ENCODE measurements at regions not wholly inside any gene's neighbourhood (a gene's known extent, or its start where the extent isn't known, plus 50 kb on each side); places are given as distances from the start of the nearest gene placed in this dataset.

DNA sequence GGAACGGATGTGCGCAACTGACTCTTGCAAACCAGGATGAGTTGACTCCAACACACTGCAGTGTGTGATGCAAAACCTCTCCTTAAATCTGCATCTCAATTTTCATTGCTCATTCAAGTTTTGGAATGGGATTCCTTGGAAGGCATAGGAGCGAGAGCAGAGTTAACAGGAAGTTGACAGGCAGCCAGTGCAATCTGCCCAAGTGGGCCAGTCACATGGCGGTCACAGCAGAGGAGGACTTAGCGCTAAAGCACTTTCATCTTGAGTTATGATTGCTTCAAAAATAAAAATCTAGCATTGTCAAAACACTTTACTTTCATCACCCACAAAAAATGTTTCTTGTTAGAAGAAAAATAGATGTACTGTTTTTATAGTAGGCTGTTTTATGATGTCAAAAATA lies 439.0 kb downstream of the FBXO15 start:
- H3K4me1 ChIP-seq (ENCODE audit: control insufficient read depth in 3 of 3, insufficient read depth in 3 of 3, low read length in 3 of 3): no peaks in the 10 kb centered on the region
- no peak overlapping the region for H3K9ac ChIP-seq (ENCODE audit: low read depth in 1 of 3, low read length in 3 of 3)
- no peaks in the 10 kb centered on the region for H3K27me3 ChIP-seq (ENCODE audit: control insufficient read depth in 3 of 3, insufficient read depth in 3 of 3, low read length in 3 of 3)
- no peaks in the 10 kb centered on the region for H3K9me3 ChIP-seq (ENCODE audit: control insufficient read depth in 3 of 3, low read length in 3 of 3)
- H3K36me3 ChIP-seq (ENCODE audit: control insufficient read depth in 3 of 3, insufficient read depth in 3 of 3, low read length in 3 of 3): no peaks in the 10 kb centered on the region
- H3K27ac ChIP-seq (ENCODE audit: low read depth, low read length): no peak overlapping the region
- no peak overlapping the region for H3K4me3 ChIP-seq (ENCODE audit: low read length in 3 of 3)

DNA sequence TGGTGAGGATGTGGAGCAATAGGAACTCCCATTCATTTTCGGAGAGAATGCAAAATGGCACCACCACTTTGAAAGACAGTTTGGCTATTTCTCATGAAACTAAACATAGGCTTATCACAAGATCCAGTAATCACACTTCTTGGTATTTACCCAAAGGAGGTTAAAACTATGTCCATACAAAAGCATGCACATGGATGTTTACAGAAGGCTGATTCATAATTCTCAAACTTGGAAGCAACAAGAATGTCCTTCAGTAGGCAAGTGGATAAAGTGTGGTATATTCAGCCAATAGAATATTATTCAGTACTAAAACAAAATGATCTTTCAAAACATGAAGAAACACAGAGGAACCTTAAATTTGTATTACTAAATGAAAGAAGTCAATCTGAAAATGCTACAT lies 440.6 kb downstream of the FBXO15 start:
- no peaks in the 10 kb centered on the region for H3K4me1 ChIP-seq (ENCODE audit: control insufficient read depth in 3 of 3, insufficient read depth in 3 of 3, low read length in 3 of 3)
- no peaks in the 10 kb centered on the region for H3K36me3 ChIP-seq (ENCODE audit: control insufficient read depth in 3 of 3, insufficient read depth in 3 of 3, low read length in 3 of 3)
- H3K9ac ChIP-seq (ENCODE audit: low read depth in 1 of 3, low read length in 3 of 3): no peak overlapping the region
- no peak overlapping the region for H3K27ac ChIP-seq (ENCODE audit: low read depth, low read length)
- H3K9me3 ChIP-seq (ENCODE audit: control insufficient read depth in 3 of 3, low read length in 3 of 3): no peaks in the 10 kb centered on the region
- H3K4me3 ChIP-seq (ENCODE audit: low read length in 3 of 3): no peak overlapping the region
- H3K27me3 ChIP-seq (ENCODE audit: control insufficient read depth in 3 of 3, insufficient read depth in 3 of 3, low read length in 3 of 3): no peaks in the 10 kb centered on the region

DNA sequence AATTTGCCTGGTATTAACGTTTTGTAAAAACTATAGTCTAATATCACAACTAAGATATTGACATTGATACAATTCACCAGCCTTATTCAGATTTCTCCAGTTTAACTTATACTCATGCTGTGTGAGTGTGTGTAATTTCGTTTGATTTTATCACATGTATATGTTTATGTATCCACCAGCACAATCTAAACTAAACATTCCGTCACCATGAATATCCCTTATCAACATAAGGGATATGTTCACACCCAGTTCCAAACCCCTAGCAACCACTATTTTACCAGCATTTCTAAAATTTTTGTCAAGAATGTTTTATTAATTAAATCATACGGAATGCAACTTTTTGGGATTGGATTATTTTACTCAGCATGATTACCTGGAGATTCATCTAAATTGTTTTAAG lies 450.3 kb downstream of the FBXO15 start:
- H3K4me3 ChIP-seq (ENCODE audit: low read length in 3 of 3): no peak overlapping the region
- no peak overlapping the region for H3K9ac ChIP-seq (ENCODE audit: low read depth in 1 of 3, low read length in 3 of 3)
- H3K27me3 ChIP-seq (ENCODE audit: control insufficient read depth in 3 of 3, insufficient read depth in 3 of 3, low read length in 3 of 3): no peaks in the 10 kb centered on the region
- no peaks in the 10 kb centered on the region for H3K9me3 ChIP-seq (ENCODE audit: control insufficient read depth in 3 of 3, low read length in 3 of 3)
- no peaks in the 10 kb centered on the region for H3K36me3 ChIP-seq (ENCODE audit: control insufficient read depth in 3 of 3, insufficient read depth in 3 of 3, low read length in 3 of 3)
- no peaks in the 10 kb centered on the region for H3K4me1 ChIP-seq (ENCODE audit: control insufficient read depth in 3 of 3, insufficient read depth in 3 of 3, low read length in 3 of 3)
- H3K27ac ChIP-seq (ENCODE audit: low read depth, low read length): no peak overlapping the region

DNA sequence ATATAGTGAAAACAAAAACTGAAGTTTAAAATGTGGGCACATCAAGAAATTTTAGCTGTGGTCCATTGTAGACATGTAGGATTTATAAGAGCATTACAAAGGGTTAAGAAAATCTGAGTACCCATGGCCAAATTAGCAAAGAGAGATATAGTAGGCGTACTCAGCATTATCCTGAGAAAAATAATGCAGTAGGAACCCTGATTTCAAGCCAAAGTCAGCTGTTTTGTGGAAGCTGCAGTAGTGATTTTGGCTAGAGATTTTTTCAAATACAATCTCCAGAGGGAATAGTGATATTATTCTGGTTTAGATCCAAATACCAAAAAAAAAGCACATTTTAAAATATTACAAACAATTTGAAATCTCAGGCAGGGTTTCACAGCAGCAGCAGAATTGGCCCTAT lies 450.9 kb downstream of the FBXO15 start:
- peaks cover 0 to under 1% (median 0%) of the 10 kb centered on the region in 3 donors for H3K9me3 ChIP-seq (ENCODE audit: control insufficient read depth in 3 of 3, low read length in 3 of 3)
- no peak overlapping the region for H3K4me3 ChIP-seq (ENCODE audit: low read length in 3 of 3)
- H3K9ac ChIP-seq (ENCODE audit: low read depth in 1 of 3, low read length in 3 of 3): no peak overlapping the region
- H3K27ac ChIP-seq (ENCODE audit: low read depth, low read length): no peak overlapping the region
- H3K36me3 ChIP-seq (ENCODE audit: control insufficient read depth in 3 of 3, insufficient read depth in 3 of 3, low read length in 3 of 3): no peaks in the 10 kb centered on the region
- H3K27me3 ChIP-seq (ENCODE audit: control insufficient read depth in 3 of 3, insufficient read depth in 3 of 3, low read length in 3 of 3): no peaks in the 10 kb centered on the region
- no peaks in the 10 kb centered on the region for H3K4me1 ChIP-seq (ENCODE audit: control insufficient read depth in 3 of 3, insufficient read depth in 3 of 3, low read length in 3 of 3)

DNA sequence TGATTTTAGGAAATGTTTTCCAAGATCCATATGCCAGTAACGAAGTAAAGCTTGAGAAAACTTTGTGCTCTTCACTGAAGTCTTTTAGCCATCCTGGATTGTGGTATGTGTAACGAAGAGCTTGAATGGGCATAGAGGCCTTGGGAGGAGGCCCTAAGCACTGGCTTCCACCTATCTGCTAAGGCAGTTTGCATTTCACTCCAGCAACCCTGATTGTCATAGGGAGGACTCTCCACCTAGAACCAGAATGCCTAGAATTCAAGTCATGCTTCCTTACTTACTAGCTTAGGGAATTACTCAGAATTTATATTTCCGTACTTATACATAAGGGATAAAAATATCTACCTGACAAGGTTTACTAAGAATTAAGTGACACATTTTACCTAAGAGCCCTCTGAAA lies 451.5 kb downstream of the FBXO15 start:
- Histone ChIP-seq H3K4me3 (ENCODE audit: low read length in 3 of 3) (no peak overlapping the region), H3K27me3 (ENCODE audit: control insufficient read depth in 3 of 3, insufficient read depth in 3 of 3, low read length in 3 of 3) (no peaks in the 10 kb centered on the region), H3K27ac (ENCODE audit: low read depth, low read length) (no peak overlapping the region), H3K9me3 (ENCODE audit: control insufficient read depth in 3 of 3, low read length in 3 of 3) (peaks cover 0 to 2% (median 0%) of the 10 kb centered on the region in 3 donors), H3K4me1 (ENCODE audit: control insufficient read depth in 3 of 3, insufficient read depth in 3 of 3, low read length in 3 of 3) (no peaks in the 10 kb centered on the region), H3K36me3 (ENCODE audit: control insufficient read depth in 3 of 3, insufficient read depth in 3 of 3, low read length in 3 of 3) (no peaks in the 10 kb centered on the region), H3K9ac (ENCODE audit: low read depth in 1 of 3, low read length in 3 of 3) (no peak overlapping the region)

- Histone ChIP-seq H3K4me1 (ENCODE audit: control insufficient read depth in 3 of 3, insufficient read depth in 3 of 3, low read length in 3 of 3) (no peaks in the 10 kb centered on the region), H3K4me3 (ENCODE audit: low read length in 3 of 3) (no peak overlapping the region), H3K9ac (ENCODE audit: low read depth in 1 of 3, low read length in 3 of 3) (no peak overlapping the region), H3K27ac (ENCODE audit: low read depth, low read length) (no peak overlapping the region), H3K36me3 (ENCODE audit: control insufficient read depth in 3 of 3, insufficient read depth in 3 of 3, low read length in 3 of 3) (no peaks in the 10 kb centered on the region), H3K9me3 (ENCODE audit: control insufficient read depth in 3 of 3, low read length in 3 of 3) (peaks cover 0 to 2% (median 0%) of the 10 kb centered on the region in 3 donors), H3K27me3 (ENCODE audit: control insufficient read depth in 3 of 3, insufficient read depth in 3 of 3, low read length in 3 of 3) (no peaks in the 10 kb centered on the region)
Measured at GRCh38 chr18:73693091-73693490, 454.5 kb downstream of the FBXO15 start.

GRCh38 chr18:73691624-73692023 lies 456.0 kb downstream of the FBXO15 start:
- Histone ChIP-seq H3K4me3 (ENCODE audit: low read length in 3 of 3) (no peak overlapping the region), H3K27ac (ENCODE audit: low read depth, low read length) (no peak overlapping the region), H3K27me3 (ENCODE audit: control insufficient read depth in 3 of 3, insufficient read depth in 3 of 3, low read length in 3 of 3) (no peaks in the 10 kb centered on the region), H3K4me1 (ENCODE audit: control insufficient read depth in 3 of 3, insufficient read depth in 3 of 3, low read length in 3 of 3) (no peaks in the 10 kb centered on the region), H3K9ac (ENCODE audit: low read depth in 1 of 3, low read length in 3 of 3) (no peak overlapping the region), H3K36me3 (ENCODE audit: control insufficient read depth in 3 of 3, insufficient read depth in 3 of 3, low read length in 3 of 3) (no peaks in the 10 kb centered on the region), H3K9me3 (ENCODE audit: control insufficient read depth in 3 of 3, low read length in 3 of 3) (peaks cover 0 to 2% (median 0%) of the 10 kb centered on the region in 3 donors)

DNA sequence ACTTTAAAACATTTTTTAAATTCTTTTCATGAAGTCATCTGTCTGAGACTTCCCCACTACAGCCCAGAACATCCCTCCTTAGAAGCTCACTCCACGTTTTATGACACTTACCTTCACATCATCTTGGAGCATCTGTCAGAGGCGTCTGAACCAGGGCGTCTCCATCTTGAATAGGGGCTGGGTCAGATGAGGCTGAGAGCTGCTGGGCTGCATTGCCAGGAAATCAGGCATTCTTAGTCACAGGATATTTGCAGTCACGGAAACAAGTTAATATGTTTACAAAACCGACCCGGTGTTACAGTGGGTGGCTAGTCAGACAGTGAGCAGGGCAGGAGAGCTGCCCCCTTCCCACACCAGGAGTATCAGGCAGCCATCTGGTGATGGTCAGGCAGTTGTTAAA lies 456.5 kb downstream of the FBXO15 start:
- H3K27ac ChIP-seq (ENCODE audit: low read depth, low read length): no peak overlapping the region
- no peaks in the 10 kb centered on the region for H3K36me3 ChIP-seq (ENCODE audit: control insufficient read depth in 3 of 3, insufficient read depth in 3 of 3, low read length in 3 of 3)
- no peaks in the 10 kb centered on the region for H3K27me3 ChIP-seq (ENCODE audit: control insufficient read depth in 3 of 3, insufficient read depth in 3 of 3, low read length in 3 of 3)
- no peaks in the 10 kb centered on the region for H3K4me1 ChIP-seq (ENCODE audit: control insufficient read depth in 3 of 3, insufficient read depth in 3 of 3, low read length in 3 of 3)
- H3K9ac ChIP-seq (ENCODE audit: low read depth in 1 of 3, low read length in 3 of 3): no peak overlapping the region
- H3K9me3 ChIP-seq (ENCODE audit: control insufficient read depth in 3 of 3, low read length in 3 of 3): peaks cover 0 to 2% (median 0%) of the 10 kb centered on the region in 3 donors
- no peak overlapping the region for H3K4me3 ChIP-seq (ENCODE audit: low read length in 3 of 3)

GRCh38 chr18:73690222-73690621 lies 457.4 kb downstream of the FBXO15 start:
- H3K4me1 ChIP-seq (ENCODE audit: control insufficient read depth in 3 of 3, insufficient read depth in 3 of 3, low read length in 3 of 3): no peaks in the 10 kb centered on the region
- H3K9ac ChIP-seq (ENCODE audit: low read depth in 1 of 3, low read length in 3 of 3): no peak overlapping the region
- peaks cover 0 to 2% (median 0%) of the 10 kb centered on the region in 3 donors for H3K9me3 ChIP-seq (ENCODE audit: control insufficient read depth in 3 of 3, low read length in 3 of 3)
- no peak overlapping the region for H3K4me3 ChIP-seq (ENCODE audit: low read length in 3 of 3)
- no peak overlapping the region for H3K27ac ChIP-seq (ENCODE audit: low read depth, low read length)
- H3K27me3 ChIP-seq (ENCODE audit: control insufficient read depth in 3 of 3, insufficient read depth in 3 of 3, low read length in 3 of 3): no peaks in the 10 kb centered on the region
- no peaks in the 10 kb centered on the region for H3K36me3 ChIP-seq (ENCODE audit: control insufficient read depth in 3 of 3, insufficient read depth in 3 of 3, low read length in 3 of 3)

DNA sequence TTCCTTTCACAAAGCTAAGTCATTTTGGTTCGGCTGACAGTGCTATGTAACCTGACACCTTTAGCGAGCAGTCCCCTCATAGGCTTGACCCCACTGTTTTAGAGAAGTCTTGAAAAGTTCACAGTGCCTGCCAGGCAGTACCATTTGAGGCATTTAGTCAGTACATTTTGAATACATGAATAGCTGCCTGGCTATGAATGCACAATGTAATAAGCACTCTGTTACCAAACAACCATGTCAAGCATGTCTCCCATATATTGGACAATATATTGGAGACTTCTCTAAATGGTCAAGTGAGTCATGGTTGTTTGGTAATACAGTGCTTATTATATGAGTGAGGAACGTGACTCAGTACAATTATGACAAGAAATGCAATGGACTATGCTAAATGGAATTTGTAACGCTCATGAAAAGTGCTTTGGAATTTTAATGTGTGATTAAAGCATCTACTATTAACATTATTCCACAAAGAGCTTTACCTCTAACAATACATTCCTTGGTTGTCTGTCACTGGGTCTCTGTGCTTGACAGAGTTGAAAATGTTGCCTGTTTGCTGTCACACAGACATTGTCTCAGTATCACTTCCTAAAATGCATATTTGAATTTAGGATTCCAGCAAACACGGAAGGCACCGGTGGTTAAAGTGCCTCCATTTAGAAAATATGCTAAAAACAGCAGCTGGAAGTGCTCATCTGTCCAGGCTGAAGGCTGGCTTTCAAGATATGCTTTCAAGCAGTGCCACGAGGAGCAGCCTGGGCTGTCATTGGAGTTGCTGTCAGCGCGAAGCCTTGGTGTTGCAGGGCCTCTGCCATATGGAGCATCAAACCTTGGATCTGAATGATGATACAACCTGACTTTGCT lies 458.6 kb downstream of the FBXO15 start:
- peaks cover 0 to 2% (median 0%) of the 10 kb centered on the region in 3 donors for H3K9me3 ChIP-seq (ENCODE audit: control insufficient read depth in 3 of 3, low read length in 3 of 3)
- H3K36me3 ChIP-seq (ENCODE audit: control insufficient read depth in 3 of 3, insufficient read depth in 3 of 3, low read length in 3 of 3): no peaks in the 10 kb centered on the region
- H3K4me3 ChIP-seq (ENCODE audit: low read length in 3 of 3): no peak overlapping the region
- no peak overlapping the region for H3K27ac ChIP-seq (ENCODE audit: low read depth, low read length)
- H3K27me3 ChIP-seq (ENCODE audit: control insufficient read depth in 3 of 3, insufficient read depth in 3 of 3, low read length in 3 of 3): no peaks in the 10 kb centered on the region
- H3K4me1 ChIP-seq (ENCODE audit: control insufficient read depth in 3 of 3, insufficient read depth in 3 of 3, low read length in 3 of 3): no peaks in the 10 kb centered on the region
- H3K9ac ChIP-seq (ENCODE audit: low read depth in 1 of 3, low read length in 3 of 3): no peak overlapping the region

All from skeletal muscle tissue (tissue), 3 donors.